HFFc6 (cell line): ENCODE measurements at regions not wholly inside any gene's neighbourhood (a gene's known extent, or its start where the extent isn't known, plus 50 kb on each side); places are given as distances from the start of the nearest gene placed in this dataset.
A peak's percentile ranks its signal among the peaks of the same experiment; 100 is the strongest.

Source experiments
- DNase-seq: peaks from one replicate; pipeline ENCODE4 v3.0.0-alpha.2; 2018
- H3K27ac Mint-ChIP-seq: 2 replicates; pipeline ENCODE4 v1.8.0; 2020; ENCODE audit warnings: mild to moderate bottlenecking, mixed read lengths
- H3K27me3 Mint-ChIP-seq: 2 replicates; pipeline ENCODE4 v1.8.0; 2021; ENCODE audit warnings: mild to moderate bottlenecking, moderate library complexity, mixed read lengths; ENCODE audit not compliant: insufficient read depth
- H3K36me3 Mint-ChIP-seq: 2 replicates; pipeline ENCODE4 v1.8.0; 2021; ENCODE audit warnings: low read depth, mixed read lengths
- H3K4me1 Mint-ChIP-seq: 2 replicates; pipeline ENCODE4 v1.8.0; 2020; ENCODE audit warnings: low read depth, mixed read lengths
- H3K4me3 Mint-ChIP-seq: 2 replicates; pipeline ENCODE4 v1.8.0; 2020; ENCODE audit warnings: mild to moderate bottlenecking, moderate library complexity, mixed read lengths
- H3K9me3 Mint-ChIP-seq: 2 replicates; pipeline ENCODE4 v1.8.0; 2020; ENCODE audit warnings: mild to moderate bottlenecking, mixed read lengths
- CTCF ChIP-seq: fragments of 200-600 bp; sonication (generic); IDR thresholded peaks from 2 replicates; pipeline ENCODE4 v1.5.0; 2021; ENCODE audit warnings: antibody characterized with exemption, mild to moderate bottlenecking

- Mint-ChIP-seq H3K27me3 (peaks cover 8% of the 10 kb centered on the region; the same call in 1 of the 2 replicates), H3K9me3 (no peaks in the 10 kb centered on the region), H3K27ac (no peak overlapping the region), H3K36me3 (no peaks in the 10 kb centered on the region), H3K4me3 (no peak overlapping the region), H3K4me1 (no peaks in the 10 kb centered on the region; the same call in none of the 2 replicates)
- TF ChIP-seq CTCF: peak; percentile 86
- DNase-seq: peak; percentile 67
Measured at GRCh38 chr2:174697255-174697654, 67.0 kb downstream of the CHRNA1 start.

GRCh38 chr2:174694920-174695319 lies 69.4 kb downstream of the CHRNA1 start:
- Mint-ChIP-seq H3K27ac (no peak overlapping the region), H3K27me3 (peaks cover 8% of the 10 kb centered on the region; the same call in 1 of the 2 replicates), H3K4me1 (no peaks in the 10 kb centered on the region; the same call in 1 of the 2 replicates), H3K36me3 (no peaks in the 10 kb centered on the region), H3K4me3 (no peak overlapping the region), H3K9me3 (no peaks in the 10 kb centered on the region)
- TF ChIP-seq CTCF: no peak
- DNase-seq: no peak

- Mint-ChIP-seq H3K36me3 (no peaks in the 10 kb centered on the region), H3K9me3 (no peaks in the 10 kb centered on the region), H3K27ac (no peak overlapping the region), H3K27me3 (peaks cover 8% of the 10 kb centered on the region; the same call in 1 of the 2 replicates), H3K4me1 (no peaks in the 10 kb centered on the region; the same call in 1 of the 2 replicates), H3K4me3 (no peak overlapping the region)
- no peak for DNase-seq
- TF ChIP-seq CTCF: no peak
Measured at GRCh38 chr2:174694196-174694878, 69.9 kb downstream of the CHRNA1 start.

GRCh38 chr2:174693344-174693743 lies 70.9 kb downstream of the CHRNA1 start:
- Mint-ChIP-seq H3K9me3 (no peaks in the 10 kb centered on the region), H3K4me3 (no peak overlapping the region), H3K27me3 (peaks cover 8% of the 10 kb centered on the region; the same call in 1 of the 2 replicates), H3K4me1 (no peaks in the 10 kb centered on the region; the same call in 1 of the 2 replicates), H3K36me3 (no peaks in the 10 kb centered on the region), H3K27ac (no peak overlapping the region)
- TF ChIP-seq CTCF: no peak
- no peak for DNase-seq

GRCh38 chr2:174692256-174692919 lies 71.9 kb downstream of the CHRNA1 start:
- DNase-seq: peak; percentile 48
- Mint-ChIP-seq H3K27me3 (peaks cover 8% of the 10 kb centered on the region; the same call in 1 of the 2 replicates), H3K4me1 (no peaks in the 10 kb centered on the region; the same call in 1 of the 2 replicates), H3K36me3 (no peaks in the 10 kb centered on the region), H3K9me3 (no peaks in the 10 kb centered on the region), H3K4me3 (no peak overlapping the region), H3K27ac (no peak overlapping the region)
- no peak for TF ChIP-seq CTCF
